ENCODE measurements at regions not wholly inside any gene's neighbourhood (a gene's known extent, or its start where the extent isn't known, plus 50 kb on each side); places are given as distances from the start of the nearest gene placed in this dataset.

DNA sequence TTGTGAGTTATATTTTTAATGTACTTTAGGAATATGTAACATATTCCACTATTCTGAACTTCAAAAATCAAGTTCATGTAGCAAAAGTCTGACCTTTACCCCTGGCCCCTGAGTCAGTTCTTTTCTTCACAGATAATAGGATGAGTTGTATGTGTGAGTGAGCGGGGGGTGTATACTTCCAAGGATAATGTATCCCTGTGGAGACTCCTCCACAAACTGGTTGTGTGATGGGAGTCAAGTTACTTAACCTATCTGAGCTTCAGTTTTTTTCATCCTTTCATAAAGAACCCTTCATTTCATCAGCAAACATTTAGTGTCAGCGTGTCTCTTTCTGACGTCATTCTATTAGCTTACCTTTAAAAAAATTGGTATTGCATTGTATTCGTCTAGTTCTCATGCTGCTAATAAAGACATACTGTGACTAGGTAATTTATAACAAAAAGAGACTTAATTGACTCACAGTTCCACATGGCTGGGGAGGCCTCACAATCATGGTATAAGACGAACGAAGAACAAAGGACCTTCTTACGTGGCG lies 288.1 kb upstream of the GPC6 start:
- intact Hi-C loops (cut with DNase I) = no loop called here
- DNase-seq (ENCODE audit: low spot score) = no peak

DNA sequence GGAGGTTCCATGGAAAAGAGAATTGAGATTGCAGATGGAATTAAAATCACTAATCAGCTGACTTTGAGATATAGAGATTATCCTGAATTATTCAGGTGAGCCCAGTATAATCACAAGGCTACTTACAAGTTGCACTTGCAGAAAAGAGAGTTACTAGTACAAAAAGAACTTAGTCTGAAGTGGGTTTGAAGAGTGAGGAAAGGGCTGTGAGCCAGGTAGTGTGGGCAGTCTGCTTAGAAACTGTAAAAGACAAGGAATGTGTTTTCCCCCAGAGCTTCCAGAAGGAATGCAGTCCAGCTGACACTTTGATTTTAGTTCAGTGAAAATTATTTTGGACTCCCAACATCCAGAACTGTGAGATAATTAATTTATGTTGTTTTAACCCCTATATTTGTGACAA lies 285.4 kb upstream of the GPC6 start:
- intact Hi-C loops (cut with DNase I) = no loop called here
- DNase-seq (ENCODE audit: low spot score) = no peak

DNA sequence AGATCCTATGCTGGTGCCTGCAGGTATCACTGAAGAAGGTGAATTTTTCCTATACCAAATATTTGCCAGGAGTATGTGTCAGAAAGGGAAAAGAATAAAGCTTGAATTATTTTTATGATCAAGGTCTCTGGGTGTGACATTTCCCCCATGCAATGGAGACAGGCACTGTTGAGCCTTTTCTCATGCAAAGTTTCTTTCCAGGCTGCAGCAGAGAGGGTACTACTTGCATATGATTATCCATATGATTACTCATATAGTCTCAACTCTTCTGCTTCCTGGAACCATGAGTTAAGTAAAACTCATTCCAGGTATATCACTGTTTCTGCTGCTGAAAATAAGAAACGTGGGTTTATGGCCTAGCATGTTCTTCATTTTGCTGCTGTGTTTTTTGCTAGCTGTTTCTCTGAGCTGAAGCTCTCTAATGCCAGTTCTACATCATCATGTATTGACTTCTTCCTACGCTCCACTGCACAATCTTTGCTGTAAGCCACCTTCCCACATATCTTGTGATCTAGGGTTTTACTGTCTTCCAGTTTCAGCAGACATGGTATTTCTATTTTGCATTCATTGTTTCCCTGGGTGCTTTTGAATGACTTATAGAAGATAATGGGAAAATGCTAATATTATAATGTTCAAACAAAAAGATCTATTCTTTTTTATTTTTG lies 278.7 kb upstream of the GPC6 start:
- intact Hi-C loops (cut with DNase I) = no loop called here
- DNase-seq (ENCODE audit: low spot score) = no peak

DNA sequence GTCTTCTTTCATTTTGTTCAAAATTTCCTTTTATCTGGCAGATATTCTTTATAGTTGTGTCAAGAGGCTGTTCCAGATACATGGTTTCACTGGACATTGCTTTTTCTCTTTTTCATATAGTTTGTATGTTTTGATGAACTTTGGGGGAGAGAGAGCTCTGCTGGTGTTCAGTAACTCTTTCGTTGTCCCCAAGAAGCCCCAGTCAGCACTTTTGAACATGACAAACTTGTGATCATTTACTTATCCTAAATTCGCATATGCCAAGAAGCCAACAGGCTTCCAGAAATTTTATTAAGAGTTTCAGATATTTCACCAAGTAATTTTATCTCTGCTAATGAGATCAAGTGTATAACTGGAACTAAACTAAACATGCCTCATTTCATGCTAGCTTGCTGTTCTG lies 275.8 kb upstream of the GPC6 start:
- intact Hi-C loops (cut with DNase I) = no loop called here
- DNase-seq (ENCODE audit: low spot score) = no peak

DNA sequence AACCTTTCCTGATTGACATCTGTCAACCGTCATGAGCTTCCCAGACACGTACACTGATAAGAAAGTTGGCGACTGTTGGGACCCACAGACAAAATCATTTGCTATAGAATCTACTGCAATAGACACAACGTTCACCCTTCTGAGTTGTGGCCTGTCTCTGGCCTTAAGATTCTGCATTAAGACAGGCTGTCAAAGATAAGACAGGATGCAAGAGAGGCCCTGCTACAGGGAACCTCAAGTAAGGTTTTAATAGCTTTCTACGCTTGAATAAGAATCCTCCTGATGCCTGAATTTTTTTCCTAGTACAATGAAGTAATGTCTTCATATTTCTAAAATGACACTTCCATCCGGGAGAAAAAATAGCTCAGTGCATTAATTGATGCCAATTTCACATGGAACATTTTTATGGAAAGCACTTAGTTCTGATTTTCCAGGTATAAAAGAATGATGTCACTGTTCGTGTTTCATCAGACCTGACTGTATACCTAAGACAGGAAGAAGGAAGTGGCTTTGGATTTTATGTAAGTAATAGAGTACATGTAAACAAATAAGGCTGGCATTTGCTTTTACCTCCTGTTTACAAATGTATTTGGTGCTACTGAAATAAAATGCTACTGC lies 275.2 kb upstream of the GPC6 start:
- intact Hi-C loops (cut with DNase I) = no loop called here
- no peak for DNase-seq (ENCODE audit: low spot score)

DNA sequence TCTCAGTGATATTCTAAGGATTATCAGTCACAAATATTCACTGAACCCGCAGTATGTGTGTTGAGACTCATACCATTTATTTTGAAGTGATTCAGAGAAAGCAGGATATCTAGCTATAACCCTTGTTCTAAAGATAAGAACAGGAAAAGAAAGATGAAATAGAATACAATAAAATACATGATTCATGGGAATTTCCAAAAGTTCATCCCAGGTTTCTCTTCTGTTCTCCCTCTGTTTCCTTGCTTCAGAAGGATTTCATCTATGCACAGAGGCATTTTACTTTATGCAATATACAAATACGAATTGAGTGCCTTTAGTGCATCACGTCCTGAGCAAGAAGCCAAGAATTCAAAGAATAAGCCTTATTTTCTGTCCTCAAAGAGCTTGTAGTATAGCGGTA lies 274.4 kb upstream of the GPC6 start:
- no peak for DNase-seq (ENCODE audit: low spot score)
- intact Hi-C loops (cut with DNase I) = no loop called here

DNA sequence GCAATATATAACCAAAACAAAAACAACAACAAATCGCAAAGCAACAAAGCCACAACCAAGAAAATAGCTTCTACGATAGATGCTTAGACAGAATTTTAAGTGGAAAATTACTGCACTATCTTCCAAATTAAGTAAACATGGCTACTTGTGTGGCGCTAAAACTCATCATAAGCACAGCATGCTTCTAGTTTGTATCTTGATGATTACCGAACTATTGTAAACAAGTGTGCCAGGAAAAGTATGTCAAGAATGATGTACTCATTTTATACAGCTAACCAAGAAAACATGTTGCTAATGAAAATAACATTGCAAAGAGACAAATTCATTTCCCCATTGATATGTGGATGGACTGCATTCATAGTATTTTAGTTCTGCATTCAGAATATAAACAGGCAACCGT lies 271.9 kb upstream of the GPC6 start:
- intact Hi-C loops (cut with DNase I) = no loop called here
- DNase-seq (ENCODE audit: low spot score) = no peak

DNA sequence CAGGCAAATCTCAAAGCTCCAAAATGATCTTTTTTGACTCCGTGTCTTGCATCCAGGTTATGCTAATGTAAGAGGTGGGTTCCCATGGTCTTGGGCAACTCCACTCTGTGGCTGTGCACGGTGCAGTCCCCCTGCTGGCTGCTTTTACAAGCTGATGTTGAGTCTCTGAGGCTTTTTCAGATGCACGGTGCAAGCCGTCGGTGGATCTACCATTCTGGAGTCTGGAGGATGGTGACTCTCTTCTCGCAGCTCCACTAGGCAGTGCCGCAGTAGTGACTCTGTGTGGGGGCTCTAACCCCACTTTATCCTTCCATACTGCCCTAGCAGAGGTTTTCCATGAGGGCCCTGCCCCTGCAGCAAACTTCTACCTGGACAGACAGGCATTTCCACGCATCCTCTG lies 266.8 kb upstream of the GPC6 start:
- peak; percentile 61 for DNase-seq (ENCODE audit: low spot score)
- intact Hi-C loops (cut with DNase I) = no loop called here

DNA sequence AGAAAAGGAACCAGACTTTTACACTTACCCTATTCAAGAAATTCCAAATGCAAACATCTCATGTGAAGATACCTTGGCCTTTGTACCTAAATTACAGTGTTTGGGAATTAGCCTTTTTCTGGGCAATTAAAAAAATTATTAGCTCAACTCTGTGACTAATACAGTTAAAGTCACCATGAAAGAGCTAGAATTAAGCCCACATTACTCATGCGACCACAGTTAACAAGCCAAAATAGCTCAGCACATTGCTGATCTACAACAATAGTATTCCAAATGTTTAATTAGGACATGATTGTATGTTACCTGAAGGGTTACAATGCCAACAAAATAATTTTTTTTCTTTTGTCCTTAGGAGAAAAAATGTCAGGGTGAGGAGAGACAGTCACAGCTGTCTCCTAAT lies 263.6 kb upstream of the GPC6 start:
- intact Hi-C loops (cut with DNase I) = no loop called here
- no peak for DNase-seq (ENCODE audit: low spot score)

DNA sequence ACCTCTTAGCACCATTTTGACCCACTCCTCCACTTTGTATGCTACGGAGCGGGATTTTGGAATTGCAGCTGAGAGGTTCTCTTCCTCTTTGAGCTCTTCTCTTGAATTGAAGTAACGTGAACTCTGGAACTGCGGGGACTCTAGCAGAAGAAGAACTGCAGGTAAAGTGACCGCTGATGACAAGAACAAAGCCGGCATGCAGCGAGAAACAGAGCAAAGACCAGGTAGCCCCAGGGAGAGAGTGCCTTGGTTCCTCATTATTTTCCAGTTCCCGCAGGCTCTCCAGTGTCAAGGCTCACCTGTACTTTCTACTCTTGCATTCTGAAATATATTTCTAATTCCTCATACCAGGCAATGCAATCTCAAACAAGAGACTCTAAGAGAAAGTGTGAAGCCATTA lies 260.3 kb upstream of the GPC6 start:
- intact Hi-C loops (cut with DNase I) = loop anchor here in 1 of 2 donors (5.0 kb wide), 1 partner anchor 1071 kb away; no protein-coding TSS in a partner anchor

DNA sequence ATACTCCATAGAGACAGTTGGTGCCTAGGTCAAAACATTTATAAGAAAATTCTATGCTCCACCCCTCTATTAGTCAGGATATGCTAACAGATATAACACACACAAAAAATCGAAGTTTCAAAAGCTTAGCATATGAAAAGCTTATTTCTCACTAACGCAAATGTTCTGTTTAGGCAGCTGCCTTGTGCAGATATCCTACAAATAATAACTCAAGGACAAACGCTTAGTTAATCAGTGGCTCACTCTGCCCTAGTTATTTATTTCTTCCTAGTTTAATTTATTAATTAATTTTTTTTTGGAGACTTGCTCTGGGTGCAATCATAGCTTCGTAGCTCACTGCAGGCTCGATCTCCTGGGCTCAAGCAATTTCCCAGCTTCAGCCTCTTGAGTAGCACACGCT lies 259.7 kb upstream of the GPC6 start:
- intact Hi-C loops (cut with DNase I) = loop anchor here in 1 of 2 donors (5.0 kb wide), 1 partner anchor 1070 kb away; no protein-coding TSS in a partner anchor
- no peak for DNase-seq (ENCODE audit: low spot score)

More for the DNA sequence above, 260.3 kb upstream of the GPC6 start:
- DNase-seq (ENCODE audit: low spot score) = no peak

DNA sequence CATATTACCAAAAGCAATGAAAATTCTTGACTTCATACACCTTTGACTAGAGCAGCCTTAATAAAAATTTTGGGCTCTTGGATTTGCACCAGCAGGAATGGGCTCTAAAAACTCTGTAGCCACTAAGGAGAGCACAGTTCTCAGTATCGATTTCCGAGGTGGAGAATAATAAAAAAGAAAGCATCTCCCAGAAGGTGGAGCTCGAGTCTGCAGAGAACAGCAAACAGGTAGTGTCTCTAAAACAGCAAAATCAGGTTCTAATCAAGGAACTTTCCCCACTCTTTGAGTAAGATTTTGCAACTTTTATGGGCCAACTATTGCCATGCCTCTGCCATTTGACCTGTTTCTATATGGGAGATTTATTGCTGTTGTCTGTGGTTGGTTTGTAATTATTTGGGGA lies 258.7 kb upstream of the GPC6 start:
- no peak for DNase-seq (ENCODE audit: low spot score)
- intact Hi-C loops (cut with DNase I) = loop anchor here in 1 of 2 donors (5.0 kb wide), 1 partner anchor 1069 kb away; no protein-coding TSS in a partner anchor

DNA sequence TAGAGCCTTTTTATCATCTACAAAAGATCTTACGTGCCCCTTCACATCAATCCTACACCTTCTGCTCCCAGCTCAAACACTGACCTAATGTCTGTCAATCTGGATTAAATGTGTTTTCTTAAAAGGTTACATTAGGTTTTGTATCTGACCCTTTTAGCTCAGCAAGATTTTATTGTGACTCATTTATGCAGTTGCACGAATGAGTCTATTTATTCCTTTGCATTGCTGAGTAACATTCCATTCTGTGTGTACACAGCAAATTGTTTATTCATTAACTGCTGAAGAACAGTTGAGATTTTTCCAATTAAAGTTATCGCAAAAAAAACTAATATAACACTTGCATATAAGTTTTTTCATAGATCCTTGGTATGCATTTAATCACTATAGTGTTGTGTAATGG lies 253.9 kb upstream of the GPC6 start:
- intact Hi-C loops (cut with DNase I) = no loop called here
- DNase-seq (ENCODE audit: low spot score) = no peak

DNA sequence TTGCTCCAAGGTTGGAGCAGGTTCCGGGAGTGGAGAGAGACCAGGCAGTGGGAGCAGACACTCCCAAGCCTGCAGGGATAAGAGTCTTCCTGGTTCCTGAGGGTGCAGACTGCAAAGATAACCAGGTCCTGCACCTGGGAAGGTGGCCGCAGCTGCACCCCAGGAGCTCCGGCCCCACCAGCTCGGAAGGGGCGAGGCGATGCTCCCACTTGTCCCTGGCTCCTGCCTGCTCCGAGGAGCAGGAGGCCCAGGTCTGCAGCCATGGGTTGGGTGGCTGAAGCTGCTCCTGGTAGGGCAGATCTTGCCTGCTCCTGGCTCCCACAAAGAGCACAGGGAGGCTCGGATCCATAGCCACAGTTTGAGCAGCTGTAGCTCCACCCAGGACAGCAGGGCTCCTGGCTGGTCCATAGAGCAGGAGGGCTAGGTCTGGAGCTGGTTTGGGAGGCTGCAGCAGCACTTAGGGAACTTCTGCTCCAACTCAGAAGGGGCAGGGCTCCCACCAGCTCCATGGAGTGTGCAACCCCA lies 251.6 kb upstream of the GPC6 start:
- intact Hi-C loops (cut with DNase I) = no loop called here
- DNase-seq (ENCODE audit: low spot score) = peak; percentile 62

DNA sequence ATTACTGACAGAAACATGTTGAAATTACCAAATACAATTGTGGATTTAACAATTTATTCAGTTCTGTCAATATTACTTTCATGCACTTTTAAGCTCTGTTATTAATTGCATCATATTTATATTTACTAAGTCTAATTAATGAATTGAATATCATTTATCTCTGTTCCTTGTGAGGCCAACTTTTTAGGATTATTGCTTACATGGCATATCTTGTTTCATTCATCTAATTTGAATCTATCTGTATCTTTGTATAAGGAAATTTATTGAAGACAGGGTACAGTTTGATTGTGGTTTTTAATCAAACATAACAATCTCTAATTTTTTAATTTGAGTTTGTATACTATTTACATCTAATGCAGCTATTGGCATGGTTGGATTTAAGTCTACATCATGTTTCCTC lies 249.9 kb upstream of the GPC6 start:
- no peak for DNase-seq (ENCODE audit: low spot score)
- intact Hi-C loops (cut with DNase I) = no loop called here

DNA sequence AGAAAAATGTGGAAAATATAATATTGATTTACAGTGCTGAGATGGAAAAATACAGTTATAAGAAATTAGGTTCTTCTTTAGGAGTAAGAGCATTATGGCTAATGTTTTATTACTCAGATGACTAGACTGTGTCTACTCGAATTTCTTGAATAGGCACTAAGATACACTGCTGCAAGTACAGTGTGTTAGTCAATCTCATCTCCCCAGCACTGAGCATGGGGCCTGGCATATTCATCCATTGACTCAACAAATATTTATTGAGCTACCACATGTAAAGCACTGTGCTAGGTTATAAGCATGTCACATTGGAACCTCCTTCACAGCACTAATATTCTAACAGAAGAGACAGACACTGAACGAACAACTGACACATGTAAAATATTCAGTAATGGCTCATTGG lies 242.5 kb upstream of the GPC6 start:
- no peak for DNase-seq (ENCODE audit: low spot score)
- intact Hi-C loops (cut with DNase I) = no loop called here

DNA sequence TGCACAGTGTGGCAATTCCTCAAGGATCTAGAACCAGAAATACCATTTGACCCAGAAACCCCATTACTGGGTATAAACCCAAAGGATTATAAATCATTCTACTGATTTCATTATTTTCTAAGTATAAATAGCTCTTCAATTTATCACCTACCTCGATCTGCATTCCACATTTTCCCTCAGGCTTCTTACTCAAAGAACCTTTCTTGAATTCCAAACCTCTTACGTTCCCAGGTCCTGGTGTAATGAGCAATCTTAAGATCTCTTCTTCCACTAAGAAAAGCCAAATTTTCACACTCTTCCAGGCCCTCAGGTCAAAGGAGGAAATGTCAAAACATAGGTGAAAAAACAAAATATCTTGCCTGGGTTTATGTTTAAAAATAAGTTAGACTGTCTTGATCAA lies 237.3 kb upstream of the GPC6 start:
- DNase-seq (ENCODE audit: low spot score) = no peak
- intact Hi-C loops (cut with DNase I) = no loop called here

DNA sequence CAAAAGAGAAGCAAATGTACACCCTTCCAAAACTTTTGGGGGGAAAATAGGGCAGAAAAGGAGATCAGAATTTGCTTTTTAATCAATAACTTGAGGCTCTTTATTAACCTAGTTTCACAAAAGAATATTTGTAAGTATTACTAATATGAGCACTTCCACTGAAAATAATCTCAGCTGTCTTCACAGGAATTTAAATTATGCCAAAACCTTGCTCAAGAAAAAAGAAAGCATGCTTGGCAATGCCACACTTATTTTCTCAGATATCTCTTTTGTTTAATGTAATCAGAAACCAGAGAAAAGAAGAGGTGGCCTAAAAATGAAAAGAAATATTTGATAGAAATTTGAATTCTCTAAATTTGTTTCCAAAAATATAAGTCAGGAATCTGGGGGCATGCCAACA lies 234.9 kb upstream of the GPC6 start:
- intact Hi-C loops (cut with DNase I) = no loop called here
- DNase-seq (ENCODE audit: low spot score) = no peak

DNA sequence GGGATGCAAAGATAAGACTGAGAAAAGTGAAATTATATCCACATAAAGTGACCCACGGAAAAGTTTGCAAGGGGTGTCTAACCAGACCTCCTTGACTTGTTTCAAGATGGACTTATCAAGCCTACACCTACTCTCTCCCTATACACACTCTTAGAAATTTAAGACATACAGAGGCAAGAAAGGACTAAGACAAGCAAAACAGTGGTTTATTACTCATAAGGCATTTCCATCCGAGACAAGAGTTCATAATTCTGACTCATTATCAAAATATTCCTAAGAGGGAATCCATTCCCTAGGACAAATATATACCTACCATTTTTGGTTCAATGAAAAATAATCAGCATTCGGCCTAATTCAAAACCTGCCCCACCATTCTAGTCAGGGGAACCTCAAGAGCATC lies 232.6 kb upstream of the GPC6 start:
- DNase-seq (ENCODE audit: low spot score) = no peak
- intact Hi-C loops (cut with DNase I) = no loop called here

DNA sequence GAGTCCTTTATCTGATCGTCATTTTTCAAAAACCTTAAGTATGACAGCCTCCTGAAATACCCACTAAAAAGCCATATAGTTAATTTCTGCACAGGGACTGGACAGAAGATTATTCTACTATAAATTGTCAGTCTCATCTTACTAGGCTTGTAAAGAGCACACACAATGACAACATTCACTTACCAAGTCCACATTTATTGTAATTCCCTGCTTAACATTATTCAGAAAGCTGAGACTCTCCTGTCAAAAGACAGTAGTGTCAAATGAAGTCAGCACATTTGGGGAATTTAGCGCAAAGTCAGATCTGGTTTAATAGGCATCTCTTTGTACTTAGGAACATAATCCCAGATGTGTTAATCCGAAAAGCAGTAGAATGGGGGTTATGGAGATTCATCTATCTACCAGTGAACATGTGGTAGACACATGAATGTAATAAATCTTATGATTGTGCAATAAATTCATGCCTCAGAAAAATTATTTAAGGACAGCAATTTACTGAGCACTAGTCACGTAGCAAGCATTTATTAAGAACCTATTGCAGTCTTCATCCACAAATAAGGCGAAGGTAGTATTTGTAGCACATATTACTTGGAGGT lies 224.6 kb upstream of the GPC6 start:
- intact Hi-C loops (cut with DNase I) = no loop called here
- no peak for DNase-seq (ENCODE audit: low spot score)

DNA sequence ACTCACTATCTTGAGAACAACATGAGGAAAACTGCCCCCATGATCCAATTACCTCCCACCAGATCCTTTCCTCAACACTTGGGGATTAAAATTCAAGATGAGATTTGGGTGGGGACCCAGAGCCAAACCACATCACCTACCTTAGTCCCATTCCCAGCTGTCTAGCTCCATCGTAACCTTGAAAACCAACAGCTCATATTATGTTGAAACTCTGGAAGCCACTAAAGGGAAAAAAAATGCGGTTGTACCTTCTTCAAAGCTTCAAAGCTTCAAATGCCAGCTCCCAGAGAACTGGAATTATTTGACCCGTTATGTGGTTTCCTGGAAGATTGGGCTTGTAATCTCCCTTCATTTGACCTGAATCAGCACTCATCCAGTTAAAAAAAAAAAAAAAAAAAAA lies 223.1 kb upstream of the GPC6 start:
- no peak for DNase-seq (ENCODE audit: low spot score)
- intact Hi-C loops (cut with DNase I) = no loop called here
